RPMI7951 (cell line): ENCODE measurements at regions not wholly inside any gene's neighbourhood (a gene's known extent, or its start where the extent isn't known, plus 50 kb on each side); places are given as distances from the start of the nearest gene placed in this dataset.
A peak's percentile ranks its signal among the peaks of the same experiment; 100 is the strongest.

Experiments used
- DNase-seq: peaks from one replicate; pipeline ENCODE4 v3.0.0-alpha.2; 2012; ENCODE audit warnings: low read depth

DNA sequence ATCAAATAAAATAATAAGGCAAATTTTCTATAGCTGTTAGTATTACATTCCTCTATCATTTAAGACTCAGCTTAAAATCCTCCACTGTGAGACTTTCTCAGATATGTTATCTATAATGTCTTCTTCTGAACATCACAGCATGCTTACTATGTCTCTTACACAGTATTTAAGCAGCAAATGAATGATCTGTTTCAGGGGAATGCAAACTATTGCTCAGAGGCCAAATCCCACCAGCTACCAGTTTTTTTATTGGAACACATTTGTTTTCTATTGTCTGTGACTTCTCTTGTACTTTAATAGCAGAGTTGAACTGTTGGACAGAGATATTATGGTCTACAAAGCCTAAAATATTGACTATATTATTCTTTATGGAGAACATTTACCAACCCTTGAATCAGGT, 59.6 kb downstream of the C3orf38 start:
- DNase-seq: no peak

DNA sequence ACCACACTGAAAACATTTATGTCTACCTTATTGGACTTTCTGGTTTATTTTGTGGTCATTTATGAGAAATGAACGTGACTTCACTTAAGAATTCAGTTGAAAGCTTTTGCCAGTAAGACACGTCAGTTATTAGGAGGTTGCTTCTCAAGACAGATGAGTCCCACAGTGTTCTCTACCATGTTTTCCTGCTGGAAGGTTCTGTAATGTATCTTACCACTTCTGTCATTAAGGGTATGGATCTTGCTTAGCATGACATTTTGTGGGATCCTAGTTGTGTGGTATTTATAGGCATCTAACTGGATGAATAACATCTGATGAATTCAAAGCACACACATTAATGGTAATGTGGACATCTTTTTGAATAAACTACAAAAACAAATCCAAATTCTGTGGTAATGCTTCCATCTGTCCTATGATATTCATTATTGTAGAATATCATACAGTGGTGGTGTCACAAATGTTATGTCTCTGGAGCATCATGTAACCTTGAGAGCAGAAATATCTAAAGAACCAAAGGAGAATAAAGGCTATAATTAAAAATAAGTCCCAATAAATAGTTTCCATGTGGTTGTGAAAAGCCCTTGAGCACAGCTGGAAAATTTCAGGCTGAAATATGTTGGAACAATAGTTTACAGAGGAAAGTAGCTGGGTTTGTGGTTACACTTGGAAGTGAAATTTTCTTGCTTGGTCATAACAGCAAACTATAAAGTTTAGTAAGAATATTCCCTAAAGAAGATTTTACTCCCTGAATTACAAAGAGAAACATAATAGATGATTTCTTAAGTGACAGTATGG, 61.5 kb downstream of the C3orf38 start:
- no peak for DNase-seq

GRCh38 chr3:88219138-88219792, 69.5 kb downstream of the C3orf38 start:
- DNase-seq: no peak

DNA sequence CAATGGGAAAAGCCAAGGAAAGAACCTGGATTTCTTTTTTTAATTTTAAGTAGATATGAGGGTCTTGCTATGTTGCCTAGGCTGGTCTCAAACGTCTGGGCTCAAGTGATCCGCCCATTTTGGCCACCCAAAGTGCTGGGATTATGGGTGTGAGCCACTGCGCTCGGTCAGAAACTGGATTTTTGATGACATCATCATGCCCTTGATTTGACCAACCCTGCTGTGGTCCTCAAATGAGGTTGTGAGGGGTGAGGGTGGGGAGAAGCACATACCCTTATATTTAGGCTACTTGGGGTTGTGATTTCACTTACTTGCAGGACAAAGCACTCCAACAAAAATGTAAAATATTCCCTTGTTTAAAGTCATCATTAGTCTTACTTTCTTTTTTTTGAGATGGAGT, 70.4 kb downstream of the C3orf38 start:
- no peak for DNase-seq

DNA sequence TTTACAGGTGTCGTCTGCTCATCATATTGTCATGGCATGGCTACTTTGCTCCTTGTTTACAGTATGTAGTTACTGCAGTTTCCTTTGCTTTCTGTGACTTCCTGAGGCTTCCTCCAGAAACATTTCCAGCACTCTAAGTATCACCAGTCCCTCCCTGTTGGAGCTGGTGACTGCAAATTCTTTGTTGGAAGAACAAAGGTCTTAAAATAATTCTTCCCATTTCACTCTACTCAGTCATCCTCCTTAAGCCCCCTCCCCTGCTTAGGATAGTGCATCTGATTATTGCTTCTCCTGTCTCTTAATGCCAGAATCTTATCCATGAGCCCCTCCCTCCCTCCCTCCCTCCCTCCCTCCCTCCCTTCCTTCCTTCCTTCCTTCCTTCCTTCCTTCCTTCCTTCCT, 72.0 kb downstream of the C3orf38 start:
- no peak for DNase-seq

GRCh38 chr3:88222343-88222742, 72.6 kb downstream of the C3orf38 start:
- no peak for DNase-seq

GRCh38 chr3:88225326-88226008, 75.7 kb downstream of the C3orf38 start:
- no peak for DNase-seq

- no peak for DNase-seq
Observed at GRCh38 chr3:88226910-88227309, 77.2 kb downstream of the C3orf38 start.

DNA sequence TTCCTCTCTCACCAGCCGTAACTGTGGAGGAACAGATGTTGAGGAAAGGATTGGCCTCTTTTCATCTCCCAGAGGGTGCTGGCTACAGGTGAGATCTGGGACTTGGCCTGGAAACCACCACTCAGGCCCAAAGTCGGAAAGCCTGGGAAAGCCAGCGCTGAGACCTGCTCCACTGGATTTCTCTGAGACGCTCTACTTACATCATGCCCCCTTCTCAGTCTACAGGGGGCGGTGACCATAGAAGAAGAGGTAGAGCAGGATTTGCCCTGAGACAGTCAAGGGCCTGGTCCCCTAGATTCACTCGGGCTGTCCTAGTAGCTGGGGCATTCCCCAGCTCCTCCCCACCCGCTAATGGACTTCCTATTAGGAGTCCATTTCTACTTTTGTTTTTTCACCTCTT, 80.9 kb downstream of the C3orf38 start:
- DNase-seq: no peak

GRCh38 chr3:88231207-88231606, 81.4 kb downstream of the C3orf38 start:
- DNase-seq: no peak

GRCh38 chr3:88231632-88232031, 81.9 kb downstream of the C3orf38 start:
- no peak for DNase-seq

DNA sequence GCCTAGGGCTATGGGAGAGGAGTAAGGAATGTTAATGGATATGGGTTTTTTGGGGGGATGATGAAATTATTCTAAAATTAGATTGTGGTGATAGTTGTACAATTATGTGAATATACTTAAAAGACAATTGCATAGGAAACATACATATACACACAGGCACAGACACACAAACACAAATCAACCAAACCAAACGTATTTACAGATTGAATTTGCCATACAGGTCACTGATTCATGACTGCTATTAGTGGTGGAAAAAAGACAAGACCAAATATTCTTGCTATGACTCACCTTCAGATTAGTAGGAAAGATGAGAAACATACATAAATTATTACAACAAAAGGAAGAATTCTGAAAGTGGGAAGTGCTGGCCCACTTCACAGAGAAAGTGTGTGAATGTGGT, 85.3 kb downstream of the C3orf38 start:
- no peak for DNase-seq

DNA sequence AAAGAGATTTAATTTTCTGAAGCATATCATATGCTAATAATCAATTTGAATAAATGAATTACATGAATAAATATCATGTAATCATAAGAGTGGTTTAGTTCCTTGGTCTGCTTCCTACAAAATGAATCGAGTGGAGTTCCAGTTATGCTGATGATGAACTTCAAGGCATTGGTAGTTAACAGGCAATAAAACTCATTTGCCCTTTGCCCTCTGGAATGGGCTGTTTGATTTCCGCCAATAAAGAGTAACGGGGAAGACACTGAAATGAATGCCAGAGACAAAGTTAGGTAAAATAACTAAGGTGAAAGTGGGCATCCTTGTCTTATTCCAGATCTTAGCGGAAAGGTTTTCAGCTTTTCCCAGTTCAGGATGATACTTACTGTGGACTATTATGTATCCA, 90.1 kb downstream of the C3orf38 start:
- DNase-seq: no peak

- DNase-seq: no peak
Observed at GRCh38 chr3:88248658-88249057, 98.9 kb downstream of the C3orf38 start.

DNA sequence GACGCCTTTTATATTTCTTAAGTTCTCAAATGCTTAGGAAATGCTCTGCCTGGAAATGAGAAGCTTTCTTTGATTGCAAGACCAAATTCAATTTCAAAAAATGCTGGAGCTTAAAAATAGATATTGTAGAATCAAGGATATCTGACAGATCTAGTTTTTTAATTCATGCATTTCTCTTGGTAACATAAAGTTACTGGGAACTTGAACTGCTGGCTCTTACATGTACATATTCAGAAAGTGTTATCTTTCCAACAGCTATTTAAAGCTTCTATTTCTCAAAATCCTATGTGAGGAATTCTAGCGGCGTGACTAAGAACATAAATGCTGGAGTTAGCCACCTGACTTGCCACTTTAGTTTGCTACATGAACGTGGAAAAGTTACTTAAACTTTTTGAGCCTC, 109.3 kb downstream of the C3orf38 start:
- no peak for DNase-seq

- DNase-seq: no peak
Observed at GRCh38 chr3:88262527-88262926, 112.8 kb downstream of the C3orf38 start.

GRCh38 chr3:88263417-88264100, 113.8 kb downstream of the C3orf38 start:
- DNase-seq: peak; percentile 0

GRCh38 chr3:88267441-88267840, 117.7 kb downstream of the C3orf38 start:
- DNase-seq: no peak

DNA sequence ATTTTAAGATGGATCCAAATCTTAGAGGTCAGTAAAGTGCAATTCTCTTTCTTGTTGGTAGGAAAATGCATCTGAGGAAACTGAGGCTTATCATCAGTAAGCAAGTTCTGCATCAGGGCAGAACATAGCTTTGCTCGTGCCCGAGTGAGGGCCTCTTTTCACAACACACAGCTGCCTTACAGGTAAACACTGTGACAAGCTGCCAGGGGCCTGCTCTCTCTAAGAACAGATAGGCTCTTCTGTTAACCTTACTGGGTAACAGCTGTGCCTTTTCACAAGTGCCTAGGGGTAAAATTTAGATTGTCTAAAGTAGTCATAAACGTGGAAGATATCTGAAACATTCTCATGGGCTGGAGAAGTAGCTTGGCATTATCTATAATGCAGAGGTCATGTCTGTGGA, 118.1 kb downstream of the C3orf38 start:
- DNase-seq: no peak

- no peak for DNase-seq
Observed at GRCh38 chr3:88280326-88280725, 130.6 kb downstream of the C3orf38 start.

DNA sequence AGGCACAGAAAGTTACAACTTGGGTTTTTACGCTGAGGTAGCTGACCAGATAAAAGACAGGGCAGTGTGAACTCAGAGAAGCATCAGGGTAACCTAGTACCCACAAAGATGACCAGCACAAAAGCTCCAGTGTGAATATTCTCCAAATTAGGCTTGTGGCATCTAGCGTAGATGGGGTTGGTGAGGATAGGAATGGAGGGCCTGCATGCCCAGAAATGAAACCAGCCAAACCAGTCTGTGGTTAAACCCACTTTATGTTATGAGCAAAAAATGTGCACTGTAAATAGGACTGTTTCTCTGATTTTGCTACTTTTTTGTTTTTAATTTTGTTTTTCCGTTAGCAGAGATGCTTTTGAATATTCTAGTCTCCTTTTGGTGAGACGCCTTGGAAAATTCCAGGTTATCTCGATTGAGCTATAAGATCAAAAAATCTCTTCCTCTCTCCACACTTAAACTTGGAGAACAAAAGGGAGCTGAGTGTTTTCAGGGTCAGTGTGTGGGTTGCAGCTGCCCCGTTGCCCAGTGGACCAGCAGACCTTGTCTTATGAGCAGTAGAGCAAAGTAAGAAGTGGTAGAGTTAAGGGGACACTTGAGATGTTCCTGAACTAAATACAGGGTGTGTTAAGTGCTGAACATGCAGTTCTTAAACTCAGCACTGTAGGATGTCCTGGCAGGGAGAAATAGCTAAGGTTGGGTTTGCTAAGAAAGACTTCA, 132.9 kb downstream of the C3orf38 start:
- DNase-seq: no peak

DNA sequence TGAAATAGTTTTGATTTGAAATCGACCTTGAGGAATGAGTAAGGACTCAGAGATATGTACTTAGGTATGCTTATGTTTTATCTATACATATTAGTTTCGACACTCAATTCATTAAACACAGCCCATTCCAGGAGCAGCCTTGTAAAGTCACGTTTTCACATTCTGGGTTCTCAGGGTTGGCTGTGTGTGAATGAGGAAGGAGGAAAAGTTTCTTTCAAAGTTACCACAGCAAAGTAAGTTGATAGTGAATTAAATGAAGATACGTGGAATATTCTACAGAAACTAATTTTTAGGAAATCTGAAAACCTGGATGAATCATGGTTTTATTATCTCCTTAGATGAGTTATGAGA, 133.5 kb downstream of the C3orf38 start:
- DNase-seq: no peak
